ENCODE measurements at regions not wholly inside any gene's neighbourhood (a gene's known extent, or its start where the extent isn't known, plus 50 kb on each side); places are given as distances from the start of the nearest gene placed in this dataset.

DNA sequence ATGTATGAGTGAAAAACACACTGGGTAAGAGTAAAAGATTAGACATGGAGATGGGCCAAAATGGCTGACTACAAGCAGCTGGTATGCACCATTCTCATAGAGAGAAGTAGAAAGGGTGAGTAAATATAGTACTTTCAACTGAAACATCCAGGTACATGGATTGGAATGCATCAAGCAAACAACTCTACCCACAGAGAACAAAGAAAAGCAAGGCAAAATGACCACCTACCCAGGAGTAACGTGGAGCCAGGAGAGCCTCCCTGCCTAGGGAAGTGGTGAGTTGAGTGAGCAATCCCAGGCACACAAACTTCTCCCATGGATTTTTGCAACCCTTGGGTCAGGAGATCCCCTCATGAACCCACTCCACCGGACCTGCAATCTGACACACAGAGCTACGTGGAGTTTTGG, 212.8 kb downstream of the PTN start:
- TF ChIP-seq, protein P1, sequence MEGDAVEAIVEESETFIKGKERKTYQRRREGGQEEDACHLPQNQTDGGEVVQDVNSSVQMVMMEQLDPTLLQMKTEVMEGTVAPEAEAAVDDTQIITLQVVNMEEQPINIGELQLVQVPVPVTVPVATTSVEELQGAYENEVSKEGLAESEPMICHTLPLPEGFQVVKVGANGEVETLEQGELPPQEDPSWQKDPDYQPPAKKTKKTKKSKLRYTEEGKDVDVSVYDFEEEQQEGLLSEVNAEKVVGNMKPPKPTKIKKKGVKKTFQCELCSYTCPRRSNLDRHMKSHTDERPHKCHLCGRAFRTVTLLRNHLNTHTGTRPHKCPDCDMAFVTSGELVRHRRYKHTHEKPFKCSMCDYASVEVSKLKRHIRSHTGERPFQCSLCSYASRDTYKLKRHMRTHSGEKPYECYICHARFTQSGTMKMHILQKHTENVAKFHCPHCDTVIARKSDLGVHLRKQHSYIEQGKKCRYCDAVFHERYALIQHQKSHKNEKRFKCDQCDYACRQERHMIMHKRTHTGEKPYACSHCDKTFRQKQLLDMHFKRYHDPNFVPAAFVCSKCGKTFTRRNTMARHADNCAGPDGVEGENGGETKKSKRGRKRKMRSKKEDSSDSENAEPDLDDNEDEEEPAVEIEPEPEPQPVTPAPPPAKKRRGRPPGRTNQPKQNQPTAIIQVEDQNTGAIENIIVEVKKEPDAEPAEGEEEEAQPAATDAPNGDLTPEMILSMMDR (IDR thresholded peaks at IDR 0.05) = no peak
- TF ChIP-seq POLR2A (IDR thresholded peaks at IDR 0.05) = no peak
